ENCODE measurements at regions not wholly inside any gene's neighbourhood (a gene's known extent, or its start where the extent isn't known, plus 50 kb on each side); places are given as distances from the start of the nearest gene placed in this dataset.
"Not testable (repeated sequence)": the region's sequence is repeated elsewhere in the genome, so short reads cannot be mapped to it uniquely, and the experiment has no call there.

DNA sequence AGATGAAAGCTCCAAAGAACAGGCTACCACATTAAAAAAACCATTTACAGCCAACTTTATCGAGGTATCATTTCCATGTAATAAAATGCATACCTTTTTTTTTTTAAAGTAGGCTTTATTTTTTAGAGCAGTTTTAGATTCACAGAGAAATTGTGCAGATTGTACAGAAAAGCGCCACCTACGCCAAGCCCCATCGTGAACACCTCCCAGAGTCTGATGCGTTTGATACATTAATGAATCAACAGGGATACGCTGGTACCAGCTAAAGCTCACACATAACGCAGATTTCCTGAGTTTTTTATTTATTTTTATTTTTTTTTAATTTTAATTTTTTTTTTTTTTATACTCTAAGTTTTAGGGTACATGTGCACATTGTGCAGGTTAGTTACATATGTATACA is 129.9 kb downstream of the KIF26A start:
- no peak overlapping the region for H3K4me3 ChIP-seq (ENCODE audit: low read length)
- DNase-seq (ENCODE audit: low read depth, low spot score): no peak

DNA sequence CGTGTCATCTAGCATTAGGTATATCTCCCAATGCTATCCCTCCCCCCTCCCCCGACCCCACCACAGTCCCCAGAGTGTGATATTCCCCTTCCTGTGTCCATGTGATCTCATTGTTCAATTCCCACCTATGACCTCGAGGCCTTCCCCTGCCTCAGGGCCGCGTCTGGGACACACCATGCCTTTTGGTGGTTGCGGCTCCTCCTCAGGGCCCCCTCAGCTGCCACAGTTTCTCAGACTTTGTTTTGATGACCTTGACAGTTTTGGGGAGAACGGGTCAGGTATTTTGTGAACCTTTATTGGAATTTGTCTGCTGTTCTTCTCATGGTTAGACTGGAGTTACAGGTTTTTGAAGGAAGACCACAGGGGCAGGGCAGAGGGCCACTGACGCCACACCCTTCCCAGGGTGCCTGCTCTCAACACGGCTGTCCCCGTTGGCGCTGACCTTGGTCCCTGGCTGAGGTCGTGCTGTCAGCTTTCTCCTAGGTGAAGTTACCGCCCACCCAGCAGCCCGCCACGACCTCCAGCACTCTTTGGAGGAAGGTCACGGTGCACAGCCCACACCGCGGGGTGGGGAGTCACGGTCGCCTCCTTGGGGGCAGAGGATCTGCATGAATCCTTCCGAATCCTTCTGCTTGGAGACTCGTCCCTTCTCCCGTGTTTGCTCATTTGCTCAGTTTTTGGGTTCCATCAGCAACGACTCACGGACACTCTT is 130.5 kb downstream of the KIF26A start:
- H3K4me3 ChIP-seq (ENCODE audit: low read length): no peak overlapping the region
- no peak for DNase-seq (ENCODE audit: low read depth, low spot score)

DNA sequence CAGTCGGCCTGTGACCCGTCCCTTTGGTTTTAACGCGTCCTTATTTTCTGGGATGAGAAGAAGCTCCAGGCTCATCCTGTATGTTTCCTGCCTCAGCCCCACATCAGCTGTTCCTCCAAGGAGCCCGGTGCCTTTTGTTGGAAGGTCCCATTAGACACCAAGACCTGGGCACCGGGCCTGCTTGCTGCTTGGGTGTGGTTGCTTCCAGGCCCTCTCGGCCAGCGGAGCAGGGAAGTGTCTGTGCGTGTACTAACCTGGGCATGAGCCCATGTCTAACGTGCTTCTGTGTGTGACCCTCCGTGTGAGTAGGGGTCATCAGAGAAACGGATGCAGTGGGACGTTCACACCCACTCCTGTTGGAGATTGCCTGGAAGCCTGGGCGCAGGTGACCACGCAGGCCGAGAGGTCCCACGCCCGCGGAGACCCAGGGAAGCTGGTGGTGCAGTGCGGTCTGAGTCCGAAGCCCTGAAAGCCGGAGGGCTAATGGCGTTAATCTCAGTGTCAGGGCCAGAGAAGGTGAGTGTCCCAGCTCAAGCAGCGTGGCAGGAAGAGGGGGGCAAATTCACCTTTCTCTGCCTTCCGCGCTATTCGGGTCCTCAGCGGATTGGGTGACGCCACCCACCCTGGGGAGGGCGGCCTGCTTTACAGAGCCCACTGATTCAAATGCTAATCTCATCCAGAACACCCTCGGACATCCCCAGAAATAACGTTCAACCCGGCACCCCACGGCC is 131.3 kb downstream of the KIF26A start:
- not testable (repeated sequence) for DNase-seq (ENCODE audit: low read depth, low spot score); H3K4me3 ChIP-seq (ENCODE audit: low read length)

DNA sequence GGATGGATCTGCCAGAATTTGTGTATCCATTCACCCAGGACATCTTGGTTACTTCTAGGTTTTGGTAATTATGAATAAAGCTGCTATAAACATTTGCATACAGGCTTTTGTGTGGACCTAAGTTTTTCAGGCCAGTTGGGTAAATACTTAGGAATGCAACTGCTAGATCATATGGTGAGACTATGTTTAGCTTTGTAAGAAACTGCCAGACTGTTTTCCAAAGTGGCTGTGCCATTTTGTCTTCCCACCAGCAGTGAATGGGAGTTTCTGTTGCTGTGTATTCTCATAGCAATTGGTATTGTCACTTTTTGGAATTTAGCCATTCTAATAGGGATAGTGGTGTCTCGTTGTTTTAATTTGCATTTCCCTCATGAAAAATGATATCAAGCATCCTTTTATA is 133.0 kb downstream of the KIF26A start:
- H3K4me3 ChIP-seq (ENCODE audit: low read length): no peak overlapping the region
- DNase-seq (ENCODE audit: low read depth, low spot score): no peak

DNA sequence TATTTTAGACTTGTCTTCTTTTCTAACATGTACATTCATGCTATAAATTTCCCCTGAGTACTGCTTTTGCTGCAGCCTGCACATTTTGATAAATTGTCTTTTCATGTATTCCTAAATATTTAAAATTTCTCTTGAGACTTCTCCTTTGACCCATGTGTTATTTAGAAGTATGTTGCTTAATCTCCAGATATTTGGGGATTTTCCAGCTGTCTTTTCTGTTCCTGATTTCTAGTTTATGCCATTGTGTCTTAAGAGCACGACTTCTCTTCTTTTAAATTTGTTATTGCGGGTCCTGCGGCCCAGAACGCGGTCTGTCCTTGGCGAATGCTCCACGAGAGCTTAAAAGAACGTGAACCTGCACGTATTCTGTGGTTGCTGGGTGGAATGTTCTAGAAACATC is 136.4 kb downstream of the KIF26A start:
- no peak for DNase-seq (ENCODE audit: low read depth, low spot score)
- H3K4me3 ChIP-seq (ENCODE audit: low read length): no peak overlapping the region

DNA sequence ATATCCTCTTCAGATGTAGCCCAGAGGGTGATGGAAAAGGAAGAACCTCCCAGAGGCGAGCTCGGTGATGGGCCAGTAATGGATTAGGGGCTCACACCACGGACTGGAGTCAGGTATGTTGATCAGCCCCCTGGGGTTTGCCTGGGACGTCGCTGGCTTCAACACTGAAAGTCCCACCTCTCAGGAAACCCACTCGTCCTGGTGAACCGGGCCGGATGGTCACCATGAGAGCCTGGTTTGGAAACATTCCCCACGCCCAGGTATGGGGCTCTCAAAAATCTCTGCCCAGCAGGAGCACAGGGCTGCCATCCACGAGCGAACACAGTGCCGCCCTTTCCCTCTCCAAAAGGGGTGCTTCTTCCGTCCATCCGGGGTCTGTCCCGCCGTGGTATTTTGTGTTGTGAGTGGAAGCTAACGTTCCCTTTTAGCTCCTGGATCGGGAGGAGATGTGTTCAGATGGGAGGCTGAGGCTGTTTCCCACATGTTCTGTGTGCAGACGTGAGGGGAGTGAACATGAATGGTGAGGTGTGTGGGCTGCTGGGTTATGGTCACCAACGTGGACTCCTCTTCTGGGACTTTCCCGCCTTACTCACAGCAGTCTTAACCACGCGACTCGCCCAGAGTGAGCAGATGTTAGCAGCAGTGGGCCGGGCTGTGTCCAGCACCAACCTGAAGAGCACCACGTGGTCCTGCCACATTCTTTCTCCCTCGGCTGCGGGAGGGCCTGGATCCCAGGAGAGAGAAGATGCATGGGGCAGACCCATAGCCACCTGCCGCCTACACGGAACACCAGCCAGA is 139.2 kb downstream of the KIF26A start:
- no peak for DNase-seq (ENCODE audit: low read depth, low spot score)

DNA sequence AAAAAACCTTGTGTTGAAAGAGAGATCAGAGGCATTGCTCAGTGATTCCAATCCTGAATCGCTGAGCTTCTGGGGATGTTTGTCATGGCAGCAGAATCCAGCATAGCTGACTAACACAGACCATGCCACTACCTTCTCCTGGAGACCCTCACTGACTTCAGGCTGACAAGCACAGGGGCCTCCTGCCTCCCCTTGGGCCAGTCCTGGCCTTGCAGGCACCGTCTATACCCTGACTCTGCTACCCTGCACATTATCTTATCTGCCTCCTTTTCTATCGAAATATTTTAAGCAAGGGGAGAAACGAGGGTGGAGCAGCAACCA is 139.8 kb downstream of the KIF26A start:
- DNase-seq (ENCODE audit: low read depth, low spot score): no peak
- no peak overlapping the region for H3K4me3 ChIP-seq (ENCODE audit: low read length)

More for the DNA sequence above, 139.2 kb downstream of the KIF26A start:
- no peak overlapping the region for H3K4me3 ChIP-seq (ENCODE audit: low read length)

DNA sequence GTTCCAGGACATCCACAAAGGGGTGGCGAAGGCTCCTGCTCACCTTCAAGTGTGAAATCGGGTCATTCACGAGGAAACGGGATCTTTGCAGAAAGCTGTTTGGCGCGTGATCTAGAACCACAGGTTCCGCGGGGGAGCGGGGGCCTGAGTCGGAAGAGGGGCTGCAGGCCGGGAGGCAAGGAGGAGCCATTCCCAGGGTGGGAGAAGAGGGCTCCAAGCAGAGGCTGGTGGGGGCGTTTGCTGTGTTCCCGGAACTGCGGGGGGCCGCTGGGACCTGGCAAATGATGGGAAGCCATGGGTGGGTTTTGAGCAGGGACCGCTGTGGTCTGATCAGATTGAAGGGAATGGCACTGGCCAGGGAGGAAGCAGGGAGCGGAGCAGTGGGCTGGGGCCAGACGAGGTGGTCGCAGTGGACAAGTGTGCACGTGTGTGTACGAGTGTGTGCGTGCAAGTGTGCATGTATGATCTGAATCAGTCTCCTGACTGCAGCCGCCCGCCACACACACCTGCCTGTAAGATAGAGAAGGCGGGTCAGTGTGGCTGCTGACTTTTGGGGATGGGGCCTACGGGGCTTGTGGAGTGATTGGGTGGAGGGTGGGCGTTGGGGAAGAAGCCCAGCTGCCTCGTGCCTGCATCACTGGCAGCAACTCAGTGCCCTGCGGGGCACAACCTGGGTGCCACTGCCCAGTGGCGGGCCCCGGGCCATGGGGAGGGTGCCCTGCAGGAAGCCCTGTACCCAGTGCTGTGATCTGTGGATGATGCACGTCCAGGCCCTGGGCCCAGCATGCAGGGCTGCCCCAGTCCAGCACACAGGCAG is 141.9 kb downstream of the KIF26A start:
- no peak for DNase-seq (ENCODE audit: low read depth, low spot score)
- H3K4me3 ChIP-seq (ENCODE audit: low read length): no peak overlapping the region

DNA sequence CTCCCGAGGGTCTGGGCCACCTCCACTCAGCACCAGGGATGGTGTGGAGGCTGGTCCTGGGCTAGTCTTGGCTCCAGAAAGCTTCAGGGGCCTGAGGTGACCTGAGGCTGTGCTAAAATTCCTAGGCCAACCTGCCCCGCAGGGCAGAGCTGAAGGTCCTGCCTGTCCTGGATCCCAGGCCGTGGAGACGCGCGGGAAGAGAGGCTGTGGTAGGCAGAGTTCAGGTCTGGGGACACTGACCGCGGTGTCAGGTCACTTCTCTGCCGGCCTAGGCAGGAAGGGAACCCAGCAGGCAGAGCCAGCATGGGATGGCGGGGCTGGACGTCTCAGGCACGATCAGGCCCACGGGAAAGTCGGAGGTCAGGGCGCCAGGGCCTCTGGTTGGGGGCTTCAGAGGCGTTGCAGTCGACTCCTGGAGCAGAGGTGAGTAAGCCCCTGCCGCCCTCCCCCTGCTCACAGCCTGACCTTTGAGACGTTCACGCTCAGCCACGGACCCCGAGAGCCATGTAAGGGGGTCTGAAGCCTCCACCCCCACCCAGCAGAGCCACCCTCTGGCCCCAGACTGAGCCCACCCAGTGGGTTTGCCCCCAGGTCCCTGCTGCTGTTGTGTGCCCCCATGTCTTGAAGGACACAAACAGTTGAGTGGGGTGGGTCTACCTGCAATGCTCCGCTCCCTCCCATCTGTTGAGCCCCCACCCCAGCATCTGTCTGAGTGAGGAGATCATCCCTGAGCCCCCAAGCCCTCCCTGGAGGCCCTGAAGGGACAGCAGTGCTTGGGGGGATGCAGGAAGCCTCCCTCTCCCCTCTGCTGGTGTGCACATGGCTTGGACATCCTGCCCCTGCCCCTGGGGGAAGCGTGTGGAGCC is 142.7 kb downstream of the KIF26A start:
- no peak overlapping the region for H3K4me3 ChIP-seq (ENCODE audit: low read length)
- DNase-seq (ENCODE audit: low read depth, low spot score): no peak

DNA sequence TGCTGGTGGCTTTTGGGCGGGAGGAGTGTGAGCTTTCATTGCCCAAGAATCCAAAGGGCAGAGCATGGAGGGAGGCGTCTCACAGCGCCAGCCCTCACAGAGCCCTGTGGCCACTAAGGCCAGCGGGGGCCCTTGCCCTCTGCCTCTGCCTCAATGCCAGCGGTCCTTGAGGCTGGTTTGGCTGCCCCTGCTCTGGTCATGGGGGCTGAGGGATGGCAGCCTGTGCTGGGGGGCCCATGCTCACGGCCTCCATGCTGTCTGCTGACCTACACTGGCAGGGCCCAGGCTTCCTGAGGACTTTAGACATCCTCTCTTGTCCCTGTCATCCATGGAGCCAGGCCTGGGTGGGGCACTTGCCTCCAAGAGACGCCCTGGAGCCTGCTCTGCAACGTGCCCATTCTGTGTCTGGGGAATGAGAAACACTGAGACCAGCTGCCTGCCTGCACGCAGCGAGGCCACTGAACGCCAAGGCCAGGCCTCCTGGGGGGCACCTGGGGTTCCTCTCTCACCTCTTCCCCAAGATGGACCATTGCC is 143.4 kb downstream of the KIF26A start:
- no peak overlapping the region for H3K4me3 ChIP-seq (ENCODE audit: low read length)
- no peak for DNase-seq (ENCODE audit: low read depth, low spot score)

DNA sequence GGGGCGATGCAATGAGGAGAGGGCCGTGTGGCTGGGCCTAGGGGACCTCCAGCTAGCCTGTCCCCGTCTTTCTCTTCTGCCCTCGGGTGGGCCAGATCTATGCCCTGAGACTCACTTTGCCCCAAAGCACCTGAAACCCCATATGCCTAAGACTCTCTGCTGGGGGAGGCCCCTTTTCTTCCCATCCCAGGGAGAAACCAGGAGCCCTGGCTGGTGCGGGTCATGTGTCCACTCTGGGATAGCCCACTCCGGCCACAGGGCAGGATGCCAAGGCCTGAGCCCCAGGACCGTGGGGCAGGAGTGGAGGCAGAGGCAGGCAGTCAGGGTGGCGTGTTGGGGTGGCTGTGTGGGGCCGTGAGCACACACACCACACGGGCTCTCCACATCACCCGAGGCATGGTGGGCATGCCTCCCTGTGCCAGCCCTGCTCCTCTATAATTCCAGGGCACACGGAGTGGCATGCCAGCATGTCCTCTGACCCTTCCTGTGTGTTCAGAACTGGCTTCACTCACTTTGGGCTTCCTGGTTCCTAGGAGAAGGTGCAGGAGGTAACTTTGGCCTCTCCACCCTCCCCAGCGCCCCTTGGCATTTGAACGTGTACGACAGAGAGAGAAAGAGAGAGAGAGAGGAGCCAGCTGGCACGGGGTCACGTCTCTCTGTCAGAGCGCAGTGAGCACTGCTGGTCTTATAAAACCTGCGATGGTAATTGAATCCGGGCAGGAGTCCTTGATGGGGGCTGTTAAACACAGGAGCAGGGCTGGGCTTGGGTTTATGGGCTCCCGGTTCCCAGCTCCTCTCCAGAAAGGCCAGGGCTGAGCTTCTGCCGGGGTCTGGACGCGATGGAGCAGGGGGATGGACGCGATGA is 144.2 kb downstream of the KIF26A start:
- no peak for DNase-seq (ENCODE audit: low read depth, low spot score)
- H3K4me3 ChIP-seq (ENCODE audit: low read length): no peak overlapping the region

DNA sequence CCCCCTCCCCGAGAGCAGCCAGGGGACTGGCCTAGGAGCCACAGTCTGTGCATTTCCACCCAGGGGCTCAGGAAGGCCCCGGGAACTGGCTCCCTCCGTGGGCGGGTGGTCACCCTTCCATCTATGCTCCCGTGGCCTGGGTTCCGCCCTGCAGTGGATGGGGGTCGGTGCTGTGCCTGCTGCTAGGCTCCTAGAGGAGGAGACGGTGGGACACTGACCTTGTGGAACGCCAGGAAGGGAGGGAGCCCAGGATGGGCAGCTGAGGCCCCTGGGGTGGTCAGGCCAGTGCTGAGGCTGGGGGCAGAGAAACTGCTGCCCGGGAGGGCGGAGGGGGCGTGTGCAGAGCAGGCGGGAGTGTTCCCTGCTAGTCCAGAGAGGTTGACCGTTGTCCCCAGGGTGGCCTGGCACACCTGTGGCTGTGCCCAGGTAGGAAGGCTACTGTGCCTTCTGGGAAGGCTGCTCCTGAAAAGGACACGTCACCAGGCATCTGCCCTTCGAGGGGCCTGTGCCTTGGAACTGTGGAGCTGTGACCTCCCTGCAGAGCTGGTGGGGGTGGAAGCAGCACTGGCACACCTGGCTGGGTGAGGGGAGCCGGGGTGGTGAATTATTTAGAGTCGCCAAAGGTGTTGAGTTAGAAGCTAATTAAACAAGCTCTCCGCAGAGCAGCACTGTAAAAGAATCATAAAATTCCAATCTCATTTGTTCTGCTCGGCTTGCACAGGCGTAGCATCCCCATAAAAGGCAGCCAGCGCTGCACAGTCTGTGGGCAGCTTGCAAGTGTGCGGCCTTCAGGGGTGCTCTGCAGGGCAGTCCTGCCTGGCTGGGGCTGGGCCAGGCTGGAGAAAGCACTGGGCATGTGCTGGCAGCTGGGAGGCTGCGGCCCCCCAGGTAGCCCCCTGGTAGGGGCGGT is 145.1 kb downstream of the KIF26A start:
- no peak for DNase-seq (ENCODE audit: low read depth, low spot score)
- H3K4me3 ChIP-seq (ENCODE audit: low read length): no peak overlapping the region

DNA sequence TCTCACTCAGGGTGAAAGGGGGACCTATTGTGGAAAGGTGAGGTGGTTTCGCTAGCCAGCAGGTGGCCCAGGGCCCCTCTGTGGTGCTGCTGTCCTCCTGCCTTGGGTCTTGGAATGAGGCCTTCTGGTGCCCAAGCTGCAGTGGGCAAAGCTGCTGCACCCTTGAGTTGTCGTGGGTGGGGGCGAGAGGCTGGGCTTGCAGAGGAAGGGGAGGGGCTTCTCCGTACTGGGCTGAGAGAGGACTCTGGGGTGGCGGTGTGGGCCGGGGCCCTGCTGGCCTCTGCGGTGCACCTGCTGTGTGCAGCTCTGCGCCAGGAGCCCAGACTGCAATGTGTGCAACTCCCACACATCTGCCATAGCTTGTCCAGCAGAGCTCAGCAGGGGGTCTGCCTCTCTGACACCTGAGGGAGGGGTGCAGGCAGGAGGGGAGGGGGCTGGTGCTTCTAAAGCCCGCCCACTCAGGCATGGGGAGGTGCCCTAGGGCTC is 145.8 kb downstream of the KIF26A start:
- H3K4me3 ChIP-seq (ENCODE audit: low read length): no peak overlapping the region
- DNase-seq (ENCODE audit: low read depth, low spot score): no peak

DNA sequence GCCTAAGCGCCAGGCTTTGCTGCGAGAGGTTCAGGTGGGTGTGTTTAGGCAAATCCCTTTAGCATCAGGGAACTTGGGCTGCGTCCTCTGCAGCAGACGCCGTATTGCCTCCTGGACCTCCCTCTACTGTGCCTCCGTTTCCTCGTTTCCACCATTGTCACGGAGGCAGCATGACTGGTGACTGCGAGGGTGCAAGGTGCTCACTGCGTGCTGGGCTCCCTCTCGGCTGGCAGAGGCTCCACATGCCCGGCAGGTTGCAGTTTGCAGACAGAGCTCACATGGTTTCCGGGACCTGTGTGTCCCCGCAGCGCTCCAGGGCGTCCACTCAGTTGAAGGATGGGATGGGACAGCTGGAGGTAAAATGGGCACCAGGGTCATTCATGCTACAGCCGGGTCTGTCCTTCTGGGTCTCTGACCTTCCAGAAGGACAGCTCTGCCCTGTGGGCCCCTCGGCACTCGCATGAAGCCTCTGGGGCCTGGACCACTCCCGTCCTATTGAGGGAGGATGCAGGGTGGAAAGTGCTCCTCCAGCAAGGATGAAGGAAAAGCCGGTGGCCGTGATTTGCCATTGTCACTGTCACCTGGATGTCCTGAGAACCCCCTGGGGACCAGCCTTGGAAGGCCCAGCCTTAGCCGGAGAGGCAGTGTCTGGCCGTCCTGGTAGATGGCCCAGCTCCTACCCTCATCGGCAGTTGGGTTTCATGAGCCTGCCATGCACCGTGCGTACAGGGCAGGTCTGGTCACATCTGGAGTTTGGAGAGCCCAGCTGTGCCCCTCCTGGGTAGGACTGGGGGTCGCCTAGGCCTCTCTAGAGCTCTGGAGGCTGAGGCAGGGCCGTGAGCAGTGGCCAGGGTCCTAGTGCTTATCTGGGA is 146.5 kb downstream of the KIF26A start:
- no peak for DNase-seq (ENCODE audit: low read depth, low spot score)
- H3K4me3 ChIP-seq (ENCODE audit: low read length): no peak overlapping the region

DNA sequence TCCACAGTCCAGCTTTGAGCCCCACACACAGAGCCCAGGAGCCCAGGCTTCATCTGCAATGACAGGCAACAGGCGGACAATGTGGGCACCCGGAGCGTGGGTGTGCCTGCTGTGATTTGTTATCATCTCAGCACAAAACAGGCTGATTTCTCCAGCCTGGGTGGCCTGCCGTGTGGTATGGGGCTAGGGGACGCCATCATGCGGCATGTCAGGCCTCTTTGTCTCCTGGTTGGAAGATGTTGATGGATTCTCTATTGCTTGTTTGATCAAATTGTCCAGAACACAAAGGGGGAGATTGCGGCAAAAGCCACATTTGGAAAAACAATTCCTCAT is 147.1 kb downstream of the KIF26A start:
- no peak overlapping the region for H3K4me3 ChIP-seq (ENCODE audit: low read length)
- DNase-seq (ENCODE audit: low read depth, low spot score): no peak

DNA sequence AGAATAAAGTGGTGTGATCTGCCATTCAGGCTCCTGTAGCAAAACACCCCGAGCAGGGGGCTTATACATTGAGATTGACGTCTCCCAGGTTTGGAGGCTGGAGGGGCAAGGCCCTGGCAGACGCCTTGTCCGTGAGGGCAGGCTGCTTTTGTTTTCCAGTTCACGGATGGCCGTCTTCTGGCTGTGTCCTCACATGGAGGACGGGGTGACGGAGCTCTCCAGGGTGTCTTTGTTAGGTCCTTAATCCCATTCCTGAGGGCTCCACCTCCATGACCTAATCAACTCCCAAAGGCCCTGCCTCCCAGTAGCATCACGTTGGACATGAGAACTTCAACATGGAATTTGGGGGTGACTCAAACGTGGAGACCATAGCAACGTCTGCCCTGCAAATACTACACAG is 147.7 kb downstream of the KIF26A start:
- no peak for DNase-seq (ENCODE audit: low read depth, low spot score)

More for the DNA sequence above, 147.7 kb downstream of the KIF26A start:
- H3K4me3 ChIP-seq (ENCODE audit: low read length): no peak overlapping the region
